ENCODE measurements at regions not wholly inside any gene's neighbourhood (a gene's known extent, or its start where the extent isn't known, plus 50 kb on each side); places are given as distances from the start of the nearest gene placed in this dataset.

DNA sequence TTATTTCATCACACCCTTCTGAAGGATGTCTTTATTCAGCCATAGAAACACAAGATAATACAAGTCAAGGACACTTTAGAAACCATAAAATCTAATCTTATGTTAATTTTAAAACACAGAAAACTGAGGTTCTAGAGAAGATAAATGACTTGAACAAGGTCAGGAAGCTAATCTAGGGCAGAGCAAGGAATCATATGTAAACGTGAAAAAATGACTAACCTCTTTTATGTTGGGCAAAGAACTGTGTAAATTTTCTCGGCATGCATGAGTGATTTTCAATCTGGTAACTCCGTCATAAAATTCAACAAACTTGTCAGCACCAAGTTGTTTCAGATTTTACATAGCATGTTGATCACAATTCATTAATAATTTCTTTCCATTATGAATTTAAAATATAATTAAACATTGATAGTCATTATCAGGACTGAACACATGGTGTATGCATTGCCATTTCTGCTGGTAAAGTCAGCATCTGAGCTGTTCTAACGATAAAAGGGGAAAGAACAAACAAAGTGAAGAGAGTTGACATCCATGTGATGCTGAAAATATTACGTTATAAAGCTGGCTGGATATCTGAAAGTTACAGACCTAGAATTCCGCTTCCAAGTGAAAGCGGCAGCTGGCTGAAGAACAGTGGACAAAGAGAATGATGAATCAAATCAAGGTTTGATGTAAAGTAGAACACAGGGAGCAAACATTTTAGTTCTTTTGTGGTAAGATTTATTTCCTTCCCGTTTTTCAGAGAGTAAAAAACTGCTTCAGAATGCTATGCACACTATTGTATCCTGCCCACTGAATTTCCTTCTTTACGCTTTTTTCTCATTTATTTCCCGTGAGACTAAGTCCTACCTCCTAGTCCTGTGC is 1037.4 kb upstream of the TMPRSS15 start:
- no peak for TF ChIP-seq CTCF (conservative IDR thresholded peaks at IDR 0.05; ENCODE audit: low read length)
- no peak for TF ChIP-seq EZH2phosphoT487 (IDR thresholded peaks at IDR 0.05; ENCODE audit: borderline replicate concordance, low read depth, low read length)

All from OCI-LY7 (cell line).